HG03520 (cell line): ENCODE measurements at regions not wholly inside any gene's neighbourhood (a gene's known extent, or its start where the extent isn't known, plus 50 kb on each side); places are given as distances from the start of the nearest gene placed in this dataset.
"Not testable (repeated sequence)": the region's sequence is repeated elsewhere in the genome, so short reads cannot be mapped to it uniquely, and the experiment has no call there.

Experiments used
- ATAC-seq: cut with Tn5 transposase; IDR thresholded peaks from one replicate; pipeline ENCODE4 v1.9.1; 2021; ENCODE audit warnings: mild to moderate bottlenecking, moderate library complexity; ENCODE audit not compliant: unreplicated experiment

GRCh38 chr18:961644-962355, 57.1 kb downstream of the ADCYAP1 start:
- no peak for ATAC-seq

- no peak for ATAC-seq
Measured at GRCh38 chr18:963276-963675, 58.6 kb downstream of the ADCYAP1 start.

GRCh38 chr18:965921-966758, 61.5 kb downstream of the ADCYAP1 start:
- ATAC-seq: no peak

- ATAC-seq: no peak
Measured at GRCh38 chr18:966759-967576, 62.3 kb downstream of the ADCYAP1 start.

- ATAC-seq: not testable (repeated sequence)
Measured at GRCh38 chr18:968910-969309, 64.2 kb downstream of the ADCYAP1 start.

- ATAC-seq: not testable (repeated sequence)
Measured at GRCh38 chr18:969311-969710, 64.6 kb downstream of the ADCYAP1 start.

GRCh38 chr18:974606-975005, 69.9 kb downstream of the ADCYAP1 start:
- ATAC-seq: not testable (repeated sequence)

- ATAC-seq: not testable (repeated sequence)
Measured at GRCh38 chr18:976393-977128, 71.9 kb downstream of the ADCYAP1 start.

- not testable (repeated sequence) for ATAC-seq
Measured at GRCh38 chr18:977327-977726, 72.7 kb downstream of the ADCYAP1 start.

- not testable (repeated sequence) for ATAC-seq
Measured at GRCh38 chr18:977732-978131, 73.1 kb downstream of the ADCYAP1 start.

- ATAC-seq: no peak
Measured at GRCh38 chr18:980586-980985, 75.9 kb downstream of the ADCYAP1 start.

GRCh38 chr18:984004-984403, 79.3 kb downstream of the ADCYAP1 start:
- ATAC-seq: no peak

- ATAC-seq: no peak
Measured at GRCh38 chr18:985212-985661, 80.6 kb downstream of the ADCYAP1 start.

- ATAC-seq: no peak
Measured at GRCh38 chr18:986051-986450, 81.4 kb downstream of the ADCYAP1 start.

- no peak for ATAC-seq
Measured at GRCh38 chr18:986552-986951, 81.9 kb downstream of the ADCYAP1 start.

GRCh38 chr18:987325-988186, 82.9 kb downstream of the ADCYAP1 start:
- ATAC-seq: no peak

- ATAC-seq: no peak
Measured at GRCh38 chr18:989425-989824, 84.8 kb downstream of the ADCYAP1 start.

GRCh38 chr18:990197-990596, 85.5 kb downstream of the ADCYAP1 start:
- ATAC-seq: no peak

GRCh38 chr18:991441-991840, 86.8 kb downstream of the ADCYAP1 start:
- no peak for ATAC-seq

GRCh38 chr18:993560-993959, 88.9 kb downstream of the ADCYAP1 start:
- no peak for ATAC-seq
